Neural progenitor cell (in vitro differentiated cells): ENCODE measurements at regions not wholly inside any gene's neighbourhood (a gene's known extent, or its start where the extent isn't known, plus 50 kb on each side); places are given as distances from the start of the nearest gene placed in this dataset.

Source experiments
- DNase-seq: peaks from one replicate; pipeline ENCODE4 v3.0.0-alpha.2; 2016; ENCODE audit warnings: low spot score
- H2AFZ ChIP-seq: fragments of 200-600 bp; sonication (generic); replicated peaks from 2 replicates; pipeline ENCODE4 v1.6.1; 2016; ENCODE audit warnings: antibody characterized with exemption
- H3F3A ChIP-seq: fragments of 200-600 bp; sonication (generic); 2 replicates; pipeline ENCODE4 v1.6.1; 2016; ENCODE audit warnings: antibody characterized with exemption, low read depth
- H3K27ac ChIP-seq: fragments of 200-600 bp; sonication (generic); 2 replicates; pipeline ENCODE4 v1.5.1; 2016; ENCODE audit warnings: mild to moderate bottlenecking
- H3K27me3 ChIP-seq: fragments of 200-600 bp; sonication (generic); 2 replicates; pipeline ENCODE4 v1.6.1; 2016; ENCODE audit warnings: mild to moderate bottlenecking, moderate library complexity
- H3K36me3 ChIP-seq: fragments of 200-600 bp; sonication (generic); 2 replicates; pipeline ENCODE4 v1.5.1; 2016
- H3K4me1 ChIP-seq: fragments of 200-600 bp; sonication (generic); 2 replicates; pipeline ENCODE4 v1.6.1; 2016; ENCODE audit warnings: mixed run types
- H3K4me2 ChIP-seq: fragments of 200-600 bp; sonication (generic); 2 replicates; pipeline ENCODE4 v1.6.1; 2016
- H3K4me3 ChIP-seq: fragments of 200-600 bp; sonication (generic); 2 replicates; pipeline ENCODE4 v1.5.1; 2016
- H3K79me2 ChIP-seq: fragments of 200-600 bp; sonication (generic); 2 replicates; pipeline ENCODE4 v1.6.1; 2016; ENCODE audit warnings: low read depth
- H3K9ac ChIP-seq: fragments of 200-600 bp; sonication (generic); 2 replicates; pipeline ENCODE4 v1.6.1; 2016
- H3K9me3 ChIP-seq: fragments of 200-600 bp; sonication (generic); 2 replicates; pipeline ENCODE4 v1.5.1; 2016; ENCODE audit warnings: low read depth
- H4K20me1 ChIP-seq: fragments of 200-600 bp; sonication (generic); 2 replicates; pipeline ENCODE4 v1.6.1; 2016; ENCODE audit warnings: low read depth
- H3K27ac Mint-ChIP-seq: 3 replicates; pipeline ENCODE4 v1.8.0; 2021; ENCODE audit warnings: mixed read lengths
- H3K27me3 Mint-ChIP-seq: 2 replicates; pipeline ENCODE4 v1.8.0; 2022; ENCODE audit warnings: low read depth, mild to moderate bottlenecking, inconsistent platforms, moderate library complexity, mixed read lengths; ENCODE audit not compliant: insufficient read depth
- H3K36me3 Mint-ChIP-seq: 3 replicates; pipeline ENCODE4 v1.8.0; 2021; ENCODE audit warnings: mixed read lengths
- H3K4me1 Mint-ChIP-seq: 3 replicates; pipeline ENCODE4 v1.8.0; 2021; ENCODE audit warnings: mixed read lengths
- H3K4me3 Mint-ChIP-seq: 3 replicates; pipeline ENCODE4 v1.8.0; 2021; ENCODE audit warnings: mild to moderate bottlenecking, moderate library complexity, mixed read lengths
- H3K9me3 Mint-ChIP-seq: 3 replicates; pipeline ENCODE4 v1.8.0; 2020; ENCODE audit warnings: mixed read lengths
- CTCF ChIP-seq: fragments of 200-600 bp; sonication (generic); IDR thresholded peaks from 2 replicates; pipeline ENCODE4 v1.5.1; 2017; ENCODE audit warnings: antibody characterized with exemption, mild to moderate bottlenecking
- EZH2 ChIP-seq: fragments of 200-600 bp; sonication (generic); IDR thresholded peaks from 2 replicates; pipeline ENCODE4 v1.6.1; 2017; ENCODE audit warnings: antibody characterized with exemption, mild to moderate bottlenecking, moderate library complexity
- EZH2phosphoT487 ChIP-seq: fragments of 200-600 bp; sonication (generic); IDR thresholded peaks from 2 replicates; pipeline ENCODE4 v1.6.1; 2017; ENCODE audit warnings: antibody characterized with exemption

DNA sequence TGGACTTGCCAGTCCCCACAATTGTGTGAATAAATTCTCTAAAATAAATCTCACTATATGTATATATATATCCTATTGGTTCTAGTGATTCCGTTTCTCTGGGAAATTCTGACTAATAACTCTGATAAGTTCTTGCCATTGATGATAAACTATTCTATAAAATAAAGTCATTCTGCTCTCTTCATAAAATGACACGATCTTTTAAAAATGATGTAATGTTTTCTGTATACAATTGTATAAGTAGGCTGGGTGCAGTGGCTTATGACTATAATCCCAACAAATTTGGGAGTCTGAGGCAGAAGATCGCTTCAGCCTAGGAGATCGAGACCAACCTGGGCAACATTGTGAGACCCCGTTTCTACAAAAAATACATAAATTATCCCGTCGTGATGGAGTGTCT lies 541.0 kb upstream of the ADGRL4 start:
- Mint-ChIP-seq H3K9me3 (no peaks in the 10 kb centered on the region), H3K4me1 (no peaks in the 10 kb centered on the region), H3K27ac (no peak overlapping the region), H3K36me3 (no peaks in the 10 kb centered on the region), H3K27me3 (no peaks in the 10 kb centered on the region), H3K4me3 (no peak overlapping the region)
- H3K36me3 ChIP-seq = no peaks in the 10 kb centered on the region
- H3F3A ChIP-seq = no peaks in the 10 kb centered on the region
- no peaks in the 10 kb centered on the region for H3K79me2 ChIP-seq
- no peak overlapping the region for H3K27ac ChIP-seq
- H4K20me1 ChIP-seq = no peaks in the 10 kb centered on the region
- H3K4me2 ChIP-seq = no peak overlapping the region
- H3K4me3 ChIP-seq = no peak overlapping the region
- DNase-seq = no peak
- no peak for TF ChIP-seq CTCF
- no peak overlapping the region for H2AFZ ChIP-seq
- H3K9me3 ChIP-seq = no peaks in the 10 kb centered on the region
- H3K9ac ChIP-seq = no peak overlapping the region
- H3K27me3 ChIP-seq = no peaks in the 10 kb centered on the region
- H3K4me1 ChIP-seq = no peaks in the 10 kb centered on the region

DNA sequence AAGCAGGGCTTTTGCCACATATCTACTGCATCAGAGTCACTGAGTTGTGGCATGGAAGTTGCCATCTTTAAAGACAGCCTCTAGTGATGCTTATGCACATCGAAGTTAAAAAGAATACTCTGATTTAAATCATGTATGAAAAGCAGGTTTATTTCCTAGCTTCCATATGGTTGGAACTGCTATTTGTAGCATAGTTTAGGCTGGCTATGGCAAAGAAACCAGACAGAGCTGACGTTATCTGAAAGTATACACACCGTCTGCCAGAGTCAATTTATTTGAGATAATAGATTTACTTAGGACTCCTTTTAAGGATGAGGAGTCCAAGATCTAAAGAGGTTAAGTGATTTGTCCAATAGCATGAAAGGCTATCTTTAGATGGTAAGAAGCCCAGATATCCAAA lies 536.9 kb upstream of the ADGRL4 start:
- Histone ChIP-seq H2AFZ (no peak overlapping the region), H3K27me3 (no peaks in the 10 kb centered on the region), H4K20me1 (no peaks in the 10 kb centered on the region), H3K27ac (no peak overlapping the region), H3F3A (no peaks in the 10 kb centered on the region), H3K4me2 (no peak overlapping the region), H3K4me3 (no peak overlapping the region), H3K4me1 (no peaks in the 10 kb centered on the region), H3K36me3 (no peaks in the 10 kb centered on the region), H3K9me3 (no peaks in the 10 kb centered on the region), H3K79me2 (no peaks in the 10 kb centered on the region), H3K9ac (no peak overlapping the region)
- TF ChIP-seq EZH2phosphoT487 (no peak), CTCF (no peak), EZH2 (no peak)
- Mint-ChIP-seq H3K4me3 (no peak overlapping the region), H3K4me1 (no peaks in the 10 kb centered on the region), H3K27ac (no peak overlapping the region), H3K36me3 (no peaks in the 10 kb centered on the region), H3K27me3 (no peaks in the 10 kb centered on the region), H3K9me3 (no peaks in the 10 kb centered on the region)
- no peak for DNase-seq

DNA sequence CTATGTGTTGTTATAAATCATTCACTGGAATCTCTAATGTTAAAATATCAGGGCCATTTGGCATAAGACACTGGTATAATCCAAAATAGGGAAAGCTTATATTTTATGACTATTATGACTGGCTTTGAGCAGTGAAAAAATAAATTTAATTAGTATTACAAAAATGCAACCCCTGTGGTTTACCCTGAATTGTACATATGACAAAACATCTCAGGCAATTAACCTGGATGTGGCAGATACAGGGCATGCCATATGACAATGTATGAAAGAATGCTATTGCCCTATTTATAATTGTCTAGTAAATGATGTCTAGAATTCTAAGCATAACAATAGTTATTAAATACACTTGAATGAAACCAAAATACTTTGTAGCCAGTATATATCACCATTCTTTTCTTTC lies 532.5 kb upstream of the ADGRL4 start:
- Histone ChIP-seq H3K4me2 (no peak overlapping the region), H3K4me3 (no peak overlapping the region), H3K79me2 (no peaks in the 10 kb centered on the region), H3K9me3 (no peaks in the 10 kb centered on the region), H3K27me3 (no peaks in the 10 kb centered on the region), H3F3A (no peaks in the 10 kb centered on the region), H3K4me1 (no peaks in the 10 kb centered on the region), H3K27ac (no peak overlapping the region), H3K36me3 (no peaks in the 10 kb centered on the region), H3K9ac (no peak overlapping the region), H4K20me1 (no peaks in the 10 kb centered on the region), H2AFZ (no peak overlapping the region)
- TF ChIP-seq EZH2phosphoT487 (no peak), CTCF (no peak), EZH2 (no peak)
- H3K27me3 Mint-ChIP-seq = no peaks in the 10 kb centered on the region
- H3K36me3 Mint-ChIP-seq = no peaks in the 10 kb centered on the region
- H3K9me3 Mint-ChIP-seq = no peaks in the 10 kb centered on the region
- H3K4me1 Mint-ChIP-seq = no peaks in the 10 kb centered on the region
- H3K27ac Mint-ChIP-seq = no peak overlapping the region
- no peak overlapping the region for H3K4me3 Mint-ChIP-seq
- DNase-seq = no peak

- Histone ChIP-seq H2AFZ (no peak overlapping the region), H3K4me3 (no peak overlapping the region), H3K4me1 (peaks cover 28% of the 10 kb centered on the region), H4K20me1 (peaks cover 8% of the 10 kb centered on the region), H3K27ac (no peak overlapping the region), H3F3A (peaks cover 12% of the 10 kb centered on the region), H3K27me3 (no peaks in the 10 kb centered on the region), H3K36me3 (no peaks in the 10 kb centered on the region), H3K9me3 (no peaks in the 10 kb centered on the region), H3K9ac (no peak overlapping the region), H3K4me2 (peak overlapping the region; percentile 41), H3K79me2 (no peaks in the 10 kb centered on the region)
- no peaks in the 10 kb centered on the region for H3K9me3 Mint-ChIP-seq
- H3K27ac Mint-ChIP-seq = no peak overlapping the region
- no peak for TF ChIP-seq EZH2
- TF ChIP-seq CTCF = no peak
- TF ChIP-seq EZH2phosphoT487 = no peak
- no peaks in the 10 kb centered on the region for H3K36me3 Mint-ChIP-seq
- H3K4me3 Mint-ChIP-seq = no peak overlapping the region
- no peak for DNase-seq
- H3K4me1 Mint-ChIP-seq = peaks cover 17% of the 10 kb centered on the region
- H3K27me3 Mint-ChIP-seq = no peaks in the 10 kb centered on the region
Measured at GRCh38 chr1:79532555-79532954, 526.0 kb upstream of the ADGRL4 start.
